H1 (cell line): ENCODE measurements at regions not wholly inside any gene's neighbourhood (a gene's known extent, or its start where the extent isn't known, plus 50 kb on each side); places are given as distances from the start of the nearest gene placed in this dataset.

Experiments used
- JUN ChIP-seq: IDR thresholded peaks from 2 replicates; pipeline ENCODE4 v1.6.1; 2011; ENCODE audit warnings: low read depth, mild to moderate bottlenecking, improper control_type of control experiment, low read length
- RBBP5 ChIP-seq: IDR thresholded peaks from 2 replicates; pipeline ENCODE4 v1.7.1; 2012; ENCODE audit warnings: low read depth, mild to moderate bottlenecking, inconsistent platforms, low read length, moderate library complexity, borderline replicate concordance
- RFX5 ChIP-seq: IDR thresholded peaks from 2 replicates; pipeline ENCODE4 v1.6.1; 2011; ENCODE audit warnings: low read depth, low read length, improper control_type of control experiment, borderline replicate concordance

GRCh38 chr18:78293940-78294541 lies 685.6 kb upstream of the SALL3 start (continued):
- TF ChIP-seq RFX5 (no peak), JUN (no peak), RBBP5 (no peak)
- TF ChIP-seq, all 59 proteins: peak for 2
